OCI-LY3 (cell line): ENCODE measurements at regions not wholly inside any gene's neighbourhood (a gene's known extent, or its start where the extent isn't known, plus 50 kb on each side); places are given as distances from the start of the nearest gene placed in this dataset.

Experiments
- EZH2phosphoT487 ChIP-seq: fragments of 200-600 bp; shearing (Covaris generic); IDR thresholded peaks from 2 replicates; pipeline ENCODE4 v1.6.1; 2018; ENCODE audit warnings: antibody characterized with exemption, mixed run types, low read depth
- TF ChIP-seq, protein P1 (sequence below): fragments of 200-600, 300-600 bp; sonication (generic); IDR thresholded peaks from 2 replicates; pipeline ENCODE4 v1.5.1; 2014; ENCODE audit warnings: antibody characterized with exemption, low read length, low read depth

DNA sequence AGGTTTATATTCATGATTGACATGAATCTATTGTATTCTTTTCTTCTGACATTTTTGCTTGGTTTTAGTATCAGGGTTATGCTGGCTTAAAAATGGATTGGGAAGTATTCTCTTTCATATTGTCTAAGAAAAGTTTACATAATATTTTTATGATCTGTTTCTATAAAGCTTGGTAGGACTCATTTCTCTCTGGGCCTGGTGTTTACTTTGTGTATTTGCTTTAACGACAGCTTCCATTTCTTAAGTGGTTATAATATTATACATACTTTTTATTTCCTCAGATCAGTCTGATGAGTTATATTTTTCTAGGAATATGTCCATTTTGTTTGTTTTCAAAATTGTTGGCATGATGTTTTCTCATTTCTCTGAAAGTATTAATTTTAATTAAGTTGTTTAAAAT lies 117.9 kb upstream of the IL12A start:
- TF ChIP-seq, protein P1, sequence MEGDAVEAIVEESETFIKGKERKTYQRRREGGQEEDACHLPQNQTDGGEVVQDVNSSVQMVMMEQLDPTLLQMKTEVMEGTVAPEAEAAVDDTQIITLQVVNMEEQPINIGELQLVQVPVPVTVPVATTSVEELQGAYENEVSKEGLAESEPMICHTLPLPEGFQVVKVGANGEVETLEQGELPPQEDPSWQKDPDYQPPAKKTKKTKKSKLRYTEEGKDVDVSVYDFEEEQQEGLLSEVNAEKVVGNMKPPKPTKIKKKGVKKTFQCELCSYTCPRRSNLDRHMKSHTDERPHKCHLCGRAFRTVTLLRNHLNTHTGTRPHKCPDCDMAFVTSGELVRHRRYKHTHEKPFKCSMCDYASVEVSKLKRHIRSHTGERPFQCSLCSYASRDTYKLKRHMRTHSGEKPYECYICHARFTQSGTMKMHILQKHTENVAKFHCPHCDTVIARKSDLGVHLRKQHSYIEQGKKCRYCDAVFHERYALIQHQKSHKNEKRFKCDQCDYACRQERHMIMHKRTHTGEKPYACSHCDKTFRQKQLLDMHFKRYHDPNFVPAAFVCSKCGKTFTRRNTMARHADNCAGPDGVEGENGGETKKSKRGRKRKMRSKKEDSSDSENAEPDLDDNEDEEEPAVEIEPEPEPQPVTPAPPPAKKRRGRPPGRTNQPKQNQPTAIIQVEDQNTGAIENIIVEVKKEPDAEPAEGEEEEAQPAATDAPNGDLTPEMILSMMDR = no peak
- no peak for TF ChIP-seq EZH2phosphoT487
